Gastroesophageal sphincter (tissue), 4 donors: ENCODE measurements at regions not wholly inside any gene's neighbourhood (a gene's known extent, or its start where the extent isn't known, plus 50 kb on each side); places are given as distances from the start of the nearest gene placed in this dataset.

Experiments used
- ATAC-seq: fragments of 150-250 bp; one replicate; pipeline ENCODE4 v1.9.1; 2016; ENCODE audit warnings: mild to moderate bottlenecking, moderate library complexity
- H3K27ac ChIP-seq, 4 donors: fragments of 200-600 bp; sonication (generic) in 3 of 4; 1 replicate in 3 of 4; 2 replicates in 1 of 4; pipeline ENCODE4 v1.5.1; 2016 to 2019
- H3K27me3 ChIP-seq: fragments of 200-600 bp; sonication (generic); one replicate; pipeline ENCODE4 v1.5.1; 2019
- H3K36me3 ChIP-seq, 2 donors: fragments of 200-600 bp; sonication (generic); one replicate each; pipeline ENCODE4 v1.5.1; 2019; ENCODE audit warnings: control low read depth in 1 of 2
- H3K4me1 ChIP-seq, 3 donors: fragments of 200-600 bp; sonication (generic); 1 replicate in 2 of 3; 2 replicates in 1 of 3; pipeline ENCODE4 v1.5.1; 2016 to 2019; ENCODE audit warnings: control low read depth in 2 of 3
- H3K4me3 ChIP-seq, 2 donors: fragments of 200-600 bp; sonication (generic); one replicate each; pipeline ENCODE4 v1.5.1; 2019; ENCODE audit warnings: mild to moderate bottlenecking in 1 of 2, moderate library complexity in 1 of 2
- H3K9me3 ChIP-seq, 3 donors: fragments of 200-600 bp; sonication (generic); one replicate each; pipeline ENCODE4 v1.5.1; 2017 to 2019; ENCODE audit warnings: control low read depth in 2 of 3
- CTCF ChIP-seq, 4 experiments: fragments of 200-600 bp in 2 of 4; fragments of 450-650 bp in 2 of 4; sonication (generic) in 1 of 4; IDR thresholded peaks; one replicate each; pipeline ENCODE4 v1.5.1; 2017 to 2019; ENCODE audit warnings: antibody characterized with exemption in 4 of 4, mild to moderate bottlenecking in 2 of 4, moderate library complexity in 2 of 4
- EP300 ChIP-seq: sonication (generic); formaldehyde crosslinking; IDR thresholded peaks from one replicate; pipeline ENCODE4 v1.6.1; 2017; ENCODE audit warnings: antibody characterized with exemption, mild to moderate bottlenecking
- POLR2A ChIP-seq, 2 donors: fragments of 450-650 bp; IDR thresholded peaks; one replicate each; pipeline ENCODE4 v1.6.1; 2017; ENCODE audit warnings: antibody characterized with exemption in 2 of 2, mild to moderate bottlenecking in 2 of 2, moderate library complexity in 1 of 2
- POLR2AphosphoS5 ChIP-seq: sonication (generic); formaldehyde crosslinking; IDR thresholded peaks from one replicate; pipeline ENCODE4 v1.6.1; 2017; ENCODE audit warnings: antibody characterized with exemption
- WGBS, 2 donors: methylation state at CpG; one replicate each; pipeline ENCODE4 v1.1.5; 2018; ENCODE audit warnings: low coverage in 1 of 2; 5-methylcytosine and 5-hydroxymethylcytosine counted together

GRCh38 chr14:83153081-83153480, 1619.4 kb upstream of the SEL1L start:
- 42 to 44% methylated on average over 1 of the region's 1 CpG for WGBS, 2 donors
- no peak for ATAC-seq
- Histone ChIP-seq H3K9me3 (no peaks in the 10 kb centered on the region), H3K27ac (no peak overlapping the region), H3K27me3 (no peaks in the 10 kb centered on the region), H3K4me1 (no peaks in the 10 kb centered on the region), H3K36me3 (no peaks in the 10 kb centered on the region), H3K4me3 (no peak overlapping the region)
- TF ChIP-seq POLR2AphosphoS5, result no peak
- TF ChIP-seq POLR2A (IDR thresholded peaks at IDR 0.05), result no peak
- no peak for TF ChIP-seq EP300
- TF ChIP-seq CTCF (IDR thresholded peaks at IDR 0.05), result no peak

GRCh38 chr14:83162361-83162929, 1628.8 kb upstream of the SEL1L start:
- ATAC-seq, result no peak
- 78 to 86% methylated on average over 3 to 5 of the region's 5 CpGs for WGBS, 2 donors
- Histone ChIP-seq H3K27me3 (no peaks in the 10 kb centered on the region), H3K27ac (no peak overlapping the region), H3K4me1 (no peaks in the 10 kb centered on the region), H3K9me3 (no peaks in the 10 kb centered on the region), H3K4me3 (no peak overlapping the region), H3K36me3 (no peaks in the 10 kb centered on the region)
- TF ChIP-seq POLR2AphosphoS5 (no peak), POLR2A (IDR thresholded peaks at IDR 0.05) (no peak), CTCF (IDR thresholded peaks at IDR 0.05) (no peak), EP300 (no peak)

GRCh38 chr14:83163016-83163415, 1629.4 kb upstream of the SEL1L start:
- 59 to 76% methylated on average over 4 of the region's 4 CpGs for WGBS, 2 donors
- no peak for ATAC-seq

GRCh38 chr14:83164016-83164415, 1630.4 kb upstream of the SEL1L start:
- TF ChIP-seq EP300 (no peak), POLR2A (IDR thresholded peaks at IDR 0.05) (no peak), POLR2AphosphoS5 (no peak), CTCF (IDR thresholded peaks at IDR 0.05) (no peak)
- Histone ChIP-seq H3K4me1 (no peaks in the 10 kb centered on the region), H3K27me3 (no peaks in the 10 kb centered on the region), H3K36me3 (no peaks in the 10 kb centered on the region), H3K9me3 (no peaks in the 10 kb centered on the region), H3K4me3 (no peak overlapping the region), H3K27ac (no peak overlapping the region)
- ATAC-seq, result no peak
- 43 to 52% methylated on average over 6 of the region's 6 CpGs for WGBS, 2 donors

More at GRCh38 chr14:83163016-83163415, 1629.4 kb upstream of the SEL1L start:
- Histone ChIP-seq H3K4me3 (no peak overlapping the region), H3K27ac (no peak overlapping the region), H3K9me3 (no peaks in the 10 kb centered on the region), H3K4me1 (no peaks in the 10 kb centered on the region), H3K27me3 (no peaks in the 10 kb centered on the region), H3K36me3 (no peaks in the 10 kb centered on the region)
- TF ChIP-seq CTCF (IDR thresholded peaks at IDR 0.05), result no peak
- no peak for TF ChIP-seq POLR2AphosphoS5
- TF ChIP-seq POLR2A (IDR thresholded peaks at IDR 0.05), result no peak
- no peak for TF ChIP-seq EP300

GRCh38 chr14:83164591-83164990, 1630.9 kb upstream of the SEL1L start:
- Histone ChIP-seq H3K4me1 (no peaks in the 10 kb centered on the region), H3K9me3 (no peaks in the 10 kb centered on the region), H3K27ac (no peak overlapping the region), H3K36me3 (no peaks in the 10 kb centered on the region), H3K27me3 (no peaks in the 10 kb centered on the region), H3K4me3 (no peak overlapping the region)
- no peak for TF ChIP-seq POLR2A (IDR thresholded peaks at IDR 0.05)
- TF ChIP-seq CTCF (IDR thresholded peaks at IDR 0.05), result no peak
- TF ChIP-seq EP300, result no peak
- TF ChIP-seq POLR2AphosphoS5, result no peak
- 41 to 57% methylated on average over 1 of the region's 1 CpG for WGBS, 2 donors
- ATAC-seq, result no peak
